ENCODE measurements at regions not wholly inside any gene's neighbourhood (a gene's known extent, or its start where the extent isn't known, plus 50 kb on each side); places are given as distances from the start of the nearest gene placed in this dataset.

DNA sequence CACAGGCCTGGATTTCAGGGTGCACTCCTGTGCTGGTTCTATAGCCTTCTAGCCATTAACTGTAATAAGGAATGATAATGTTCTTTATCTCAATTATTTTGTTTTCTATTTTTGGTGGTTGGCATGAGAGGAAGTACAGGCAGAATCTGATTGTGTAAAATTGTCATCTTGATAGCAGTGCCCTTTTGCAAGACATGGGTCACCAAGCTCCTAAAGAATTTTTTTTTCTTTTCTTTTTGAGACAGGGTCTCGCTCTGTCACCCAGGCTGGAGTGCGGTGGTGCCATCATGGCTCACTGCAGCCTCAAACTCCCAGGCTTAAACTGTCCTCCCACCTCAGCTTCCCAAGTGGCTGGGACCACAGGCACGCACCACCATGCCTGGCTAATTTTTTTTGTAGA lies 206.7 kb upstream of the JARID2 start:
- Histone ChIP-seq H3K4me3 (no peak overlapping the region), H3K4me1 (ENCODE audit: control insufficient read depth, insufficient read depth, low read length) (no peaks in the 10 kb centered on the region), H3K27me3 (replicated peaks in 1 of 2; ENCODE audit: control insufficient read depth in 2 of 2, insufficient read depth in 2 of 2, low read length in 1 of 2) (no peaks in the 10 kb centered on the region; a peak in 1 of 4 replicates), H3K79me2 (ENCODE audit: control insufficient read depth, insufficient read depth, low read length) (no peaks in the 10 kb centered on the region), H2AFZ (ENCODE audit: control insufficient read depth, low read depth, low read length) (no peak overlapping the region), H3K9me3 (replicated peaks; ENCODE audit: control insufficient read depth, insufficient read depth, low read length) (no peaks in the 10 kb centered on the region), H3K9ac (ENCODE audit: control insufficient read depth, insufficient read depth, low read length) (no peak overlapping the region), H4K20me1 (ENCODE audit: control insufficient read depth, insufficient read depth) (no peaks in the 10 kb centered on the region), H3K36me3 (ENCODE audit: control insufficient read depth in 2 of 2, insufficient read depth in 2 of 2, low read length in 1 of 2) (no peaks in the 10 kb centered on the region), H3K27ac (ENCODE audit: control insufficient read depth, insufficient read depth) (no peak overlapping the region), H3K4me2 (ENCODE audit: control insufficient read depth, insufficient read depth) (no peak overlapping the region)
- ChIA-PET POLR2A (interaction anchor here (0.6 kb wide), 1 partner anchor 49 kb away, joined by 6 read pairs; no protein-coding TSS in a partner anchor), CTCF (no interaction called here), SMC1A (ENCODE audit: uncharacterized antibody, unreplicated experiment) (interaction anchor here (0.7 to 1.1 kb wide), 2 partner anchors 11 to 13 kb away, joined by 3 to 4 read pairs; no protein-coding TSS in a partner anchor), RAD21 (ENCODE audit: unreplicated experiment) (no interaction called here)
- in situ Hi-C loops (cut with MboI) = no loop called here
- ATAC-seq = no peak
- intact Hi-C loops (cut with micrococcal nuclease; ENCODE audit: unreplicated experiment) = no loop called here
- FAIRE-seq = no peak
- 81% methylated on average over 3 of the region's 3 CpGs for WGBS (ENCODE audit: insufficient coverage, insufficient replicate concordance, low lambda C conversion rate, missing lambda C conversion rate)
- DNase-seq (ENCODE audit: low read depth, low spot score) = no peak
- BruUV-seq (replicated peaks) = no TSS peak
- TF ChIP-seq HDAC2 (IDR thresholded peaks at IDR 0.05) (no peak), CBFB (IDR thresholded peaks at IDR 0.05; ENCODE audit: low read depth) (no peak), IKZF2 (IDR thresholded peaks at IDR 0.05) (no peak), NR2C2 (IDR thresholded peaks at IDR 0.05; ENCODE audit: borderline replicate concordance, control insufficient read depth, insufficient read length, low read depth) (no peak)
- TF ChIP-seq, protein P1, sequence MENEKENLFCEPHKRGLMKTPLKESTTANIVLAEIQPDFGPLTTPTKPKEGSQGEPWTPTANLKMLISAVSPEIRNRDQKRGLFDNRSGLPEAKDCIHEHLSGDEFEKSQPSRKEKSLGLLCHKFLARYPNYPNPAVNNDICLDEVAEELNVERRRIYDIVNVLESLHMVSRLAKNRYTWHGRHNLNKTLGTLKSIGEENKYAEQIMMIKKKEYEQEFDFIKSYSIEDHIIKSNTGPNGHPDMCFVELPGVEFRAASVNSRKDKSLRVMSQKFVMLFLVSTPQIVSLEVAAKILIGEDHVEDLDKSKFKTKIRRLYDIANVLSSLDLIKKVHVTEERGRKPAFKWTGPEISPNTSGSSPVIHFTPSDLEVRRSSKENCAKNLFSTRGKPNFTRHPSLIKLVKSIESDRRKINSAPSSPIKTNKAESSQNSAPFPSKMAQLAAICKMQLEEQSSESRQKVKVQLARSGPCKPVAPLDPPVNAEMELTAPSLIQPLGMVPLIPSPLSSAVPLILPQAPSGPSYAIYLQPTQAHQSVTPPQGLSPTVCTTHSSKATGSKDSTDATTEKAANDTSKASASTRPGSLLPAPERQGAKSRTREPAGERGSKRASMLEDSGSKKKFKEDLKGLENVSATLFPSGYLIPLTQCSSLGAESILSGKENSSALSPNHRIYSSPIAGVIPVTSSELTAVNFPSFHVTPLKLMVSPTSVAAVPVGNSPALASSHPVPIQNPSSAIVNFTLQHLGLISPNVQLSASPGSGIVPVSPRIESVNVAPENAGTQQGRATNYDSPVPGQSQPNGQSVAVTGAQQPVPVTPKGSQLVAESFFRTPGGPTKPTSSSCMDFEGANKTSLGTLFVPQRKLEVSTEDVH (IDR thresholded peaks at IDR 0.05; ENCODE audit: low read depth, partially characterized antibody) = no peak
- TF ChIP-seq, protein P2, sequence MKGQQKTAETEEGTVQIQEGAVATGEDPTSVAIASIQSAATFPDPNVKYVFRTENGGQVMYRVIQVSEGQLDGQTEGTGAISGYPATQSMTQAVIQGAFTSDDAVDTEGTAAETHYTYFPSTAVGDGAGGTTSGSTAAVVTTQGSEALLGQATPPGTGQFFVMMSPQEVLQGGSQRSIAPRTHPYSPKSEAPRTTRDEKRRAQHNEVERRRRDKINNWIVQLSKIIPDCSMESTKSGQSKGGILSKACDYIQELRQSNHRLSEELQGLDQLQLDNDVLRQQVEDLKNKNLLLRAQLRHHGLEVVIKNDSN (IDR thresholded peaks at IDR 0.05; ENCODE audit: borderline replicate concordance, extremely low read length, insufficient read depth, low read depth, low read length) = no peak
- TF ChIP-seq, protein P3, sequence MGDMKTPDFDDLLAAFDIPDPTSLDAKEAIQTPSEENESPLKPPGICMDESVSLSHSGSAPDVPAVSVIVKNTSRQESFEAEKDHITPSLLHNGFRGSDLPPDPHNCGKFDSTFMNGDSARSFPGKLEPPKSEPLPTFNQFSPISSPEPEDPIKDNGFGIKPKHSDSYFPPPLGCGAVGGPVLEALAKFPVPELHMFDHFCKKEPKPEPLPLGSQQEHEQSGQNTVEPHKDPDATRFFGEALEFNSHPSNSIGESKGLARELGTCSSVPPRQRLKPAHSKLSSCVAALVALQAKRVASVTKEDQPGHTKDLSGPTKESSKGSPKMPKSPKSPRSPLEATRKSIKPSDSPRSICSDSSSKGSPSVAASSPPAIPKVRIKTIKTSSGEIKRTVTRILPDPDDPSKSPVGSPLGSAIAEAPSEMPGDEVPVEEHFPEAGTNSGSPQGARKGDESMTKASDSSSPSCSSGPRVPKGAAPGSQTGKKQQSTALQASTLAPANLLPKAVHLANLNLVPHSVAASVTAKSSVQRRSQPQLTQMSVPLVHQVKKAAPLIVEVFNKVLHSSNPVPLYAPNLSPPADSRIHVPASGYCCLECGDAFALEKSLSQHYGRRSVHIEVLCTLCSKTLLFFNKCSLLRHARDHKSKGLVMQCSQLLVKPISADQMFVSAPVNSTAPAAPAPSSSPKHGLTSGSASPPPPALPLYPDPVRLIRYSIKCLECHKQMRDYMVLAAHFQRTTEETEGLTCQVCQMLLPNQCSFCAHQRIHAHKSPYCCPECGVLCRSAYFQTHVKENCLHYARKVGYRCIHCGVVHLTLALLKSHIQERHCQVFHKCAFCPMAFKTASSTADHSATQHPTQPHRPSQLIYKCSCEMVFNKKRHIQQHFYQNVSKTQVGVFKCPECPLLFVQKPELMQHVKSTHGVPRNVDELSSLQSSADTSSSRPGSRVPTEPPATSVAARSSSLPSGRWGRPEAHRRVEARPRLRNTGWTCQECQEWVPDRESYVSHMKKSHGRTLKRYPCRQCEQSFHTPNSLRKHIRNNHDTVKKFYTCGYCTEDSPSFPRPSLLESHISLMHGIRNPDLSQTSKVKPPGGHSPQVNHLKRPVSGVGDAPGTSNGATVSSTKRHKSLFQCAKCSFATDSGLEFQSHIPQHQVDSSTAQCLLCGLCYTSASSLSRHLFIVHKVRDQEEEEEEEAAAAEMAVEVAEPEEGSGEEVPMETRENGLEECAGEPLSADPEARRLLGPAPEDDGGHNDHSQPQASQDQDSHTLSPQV (IDR thresholded peaks at IDR 0.05) = no peak
- TF ChIP-seq, protein P4, sequence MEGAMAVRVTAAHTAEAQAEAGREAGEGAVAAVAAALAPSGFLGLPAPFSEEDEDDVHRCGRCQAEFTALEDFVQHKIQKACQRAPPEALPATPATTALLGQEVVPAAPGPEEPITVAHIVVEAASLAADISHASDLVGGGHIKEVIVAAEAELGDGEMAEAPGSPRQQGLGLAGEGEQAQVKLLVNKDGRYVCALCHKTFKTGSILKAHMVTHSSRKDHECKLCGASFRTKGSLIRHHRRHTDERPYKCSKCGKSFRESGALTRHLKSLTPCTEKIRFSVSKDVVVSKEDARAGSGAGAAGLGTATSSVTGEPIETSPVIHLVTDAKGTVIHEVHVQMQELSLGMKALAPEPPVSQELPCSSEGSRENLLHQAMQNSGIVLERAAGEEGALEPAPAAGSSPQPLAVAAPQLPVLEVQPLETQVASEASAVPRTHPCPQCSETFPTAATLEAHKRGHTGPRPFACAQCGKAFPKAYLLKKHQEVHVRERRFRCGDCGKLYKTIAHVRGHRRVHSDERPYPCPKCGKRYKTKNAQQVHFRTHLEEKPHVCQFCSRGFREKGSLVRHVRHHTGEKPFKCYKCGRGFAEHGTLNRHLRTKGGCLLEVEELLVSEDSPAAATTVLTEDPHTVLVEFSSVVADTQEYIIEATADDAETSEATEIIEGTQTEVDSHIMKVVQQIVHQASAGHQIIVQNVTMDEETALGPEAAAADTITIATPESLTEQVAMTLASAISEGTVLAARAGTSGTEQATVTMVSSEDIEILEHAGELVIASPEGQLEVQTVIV (IDR thresholded peaks at IDR 0.05; ENCODE audit: borderline replicate concordance, partially characterized antibody) = no peak
- TF ChIP-seq, protein P5, sequence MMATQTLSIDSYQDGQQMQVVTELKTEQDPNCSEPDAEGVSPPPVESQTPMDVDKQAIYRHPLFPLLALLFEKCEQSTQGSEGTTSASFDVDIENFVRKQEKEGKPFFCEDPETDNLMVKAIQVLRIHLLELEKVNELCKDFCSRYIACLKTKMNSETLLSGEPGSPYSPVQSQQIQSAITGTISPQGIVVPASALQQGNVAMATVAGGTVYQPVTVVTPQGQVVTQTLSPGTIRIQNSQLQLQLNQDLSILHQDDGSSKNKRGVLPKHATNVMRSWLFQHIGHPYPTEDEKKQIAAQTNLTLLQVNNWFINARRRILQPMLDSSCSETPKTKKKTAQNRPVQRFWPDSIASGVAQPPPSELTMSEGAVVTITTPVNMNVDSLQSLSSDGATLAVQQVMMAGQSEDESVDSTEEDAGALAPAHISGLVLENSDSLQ (IDR thresholded peaks at IDR 0.05) = no peak

Data from GM12878 (cell line).